Activated naive CD8-positive, alpha-beta T cell treated with anti-CD3 and anti-CD28 coated beads, Interleukin-2, amount 50 U/mL, for 24 hours (primary cell): ENCODE measurements at regions not wholly inside any gene's neighbourhood (a gene's known extent, or its start where the extent isn't known, plus 50 kb on each side); places are given as distances from the start of the nearest gene placed in this dataset.
A peak's percentile ranks its signal among the peaks of the same experiment; 100 is the strongest.

ENCODE experiments used
- ATAC-seq: fragments of 150-1000 bp; cut with Tn5 transposase; one replicate; pipeline ENCODE4 v1.10.0; 2021
- DNase-seq: peaks from one replicate; pipeline ENCODE4 v3.0.0; 2021
- H3K27ac Mint-ChIP-seq: one replicate; pipeline ENCODE4 v1.8.0; 2021; ENCODE audit warnings: mild to moderate bottlenecking, mixed read lengths
- H3K27me3 Mint-ChIP-seq: one replicate; pipeline ENCODE4 v1.8.0; 2021; ENCODE audit warnings: mixed read lengths
- H3K36me3 Mint-ChIP-seq: one replicate; pipeline ENCODE4 v1.8.0; 2021; ENCODE audit warnings: low read depth, mixed read lengths
- H3K4me1 Mint-ChIP-seq: one replicate; pipeline ENCODE4 v1.8.0; 2021; ENCODE audit warnings: mixed read lengths
- H3K4me3 Mint-ChIP-seq: one replicate; pipeline ENCODE4 v1.8.0; 2021; ENCODE audit warnings: mild to moderate bottlenecking, moderate library complexity, mixed read lengths
- H3K9me3 Mint-ChIP-seq: one replicate; pipeline ENCODE4 v1.8.0; 2021; ENCODE audit warnings: mixed read lengths

DNA sequence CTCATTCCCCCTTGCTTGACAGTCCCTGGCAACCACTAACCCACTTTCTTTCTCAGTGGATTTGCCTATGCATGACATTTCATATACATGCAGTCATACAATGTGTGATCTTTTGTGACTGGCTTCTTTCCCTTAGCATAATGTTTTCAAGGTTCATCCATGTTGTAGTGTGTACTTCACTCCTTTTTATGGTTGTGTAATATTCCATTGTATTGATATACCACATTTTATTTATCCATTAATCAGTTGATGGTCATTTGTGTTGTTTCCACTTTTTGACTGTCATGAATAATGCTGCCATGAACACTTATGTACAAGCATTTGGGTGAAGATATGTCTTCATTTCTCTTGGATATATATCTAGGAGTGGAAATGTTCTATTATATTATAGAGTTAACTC, 127.7 kb upstream of the GRIK3 start:
- Mint-ChIP-seq H3K27me3 (peaks cover 6% of the 10 kb centered on the region), H3K27ac (no peak overlapping the region), H3K9me3 (peaks cover 13% of the 10 kb centered on the region), H3K4me3 (no peak overlapping the region), H3K36me3 (peaks cover 1% of the 10 kb centered on the region), H3K4me1 (no peaks in the 10 kb centered on the region)
- DNase-seq = no peak
- no peak for ATAC-seq

GRCh38 chr1:37166005-37166404, 131.7 kb upstream of the GRIK3 start:
- H3K36me3 Mint-ChIP-seq = peaks cover 1% of the 10 kb centered on the region
- H3K27me3 Mint-ChIP-seq = peaks cover 22% of the 10 kb centered on the region
- no peak overlapping the region for H3K27ac Mint-ChIP-seq
- DNase-seq (no peak), ATAC-seq (no peak)
- no peak overlapping the region for H3K4me3 Mint-ChIP-seq
- H3K4me1 Mint-ChIP-seq = no peaks in the 10 kb centered on the region
- peaks cover 13% of the 10 kb centered on the region for H3K9me3 Mint-ChIP-seq

- no peak overlapping the region for H3K4me3 Mint-ChIP-seq
- no peak for DNase-seq
Measured at GRCh38 chr1:37167479-37167878, 133.2 kb upstream of the GRIK3 start.

DNA sequence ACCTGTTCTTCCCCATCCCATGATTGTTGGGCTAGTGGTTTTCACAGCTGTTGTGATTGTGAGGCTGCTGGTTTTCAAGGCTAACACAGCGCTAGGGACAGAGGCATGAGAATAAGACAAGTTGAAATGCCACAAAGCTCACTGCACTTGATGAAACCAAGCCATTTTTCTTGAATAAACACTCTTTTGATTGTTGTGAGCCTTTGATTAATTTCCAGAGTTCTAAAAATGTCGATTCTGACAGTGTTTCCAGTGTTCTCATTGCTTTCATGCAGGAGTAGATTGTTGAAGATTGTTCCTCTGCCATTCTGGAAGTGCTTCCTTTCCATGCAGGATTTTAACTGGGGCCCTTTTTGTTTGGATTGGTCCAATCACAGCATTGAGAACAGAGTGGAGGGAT, 134.9 kb upstream of the GRIK3 start:
- DNase-seq (no peak), ATAC-seq (no peak)
- Mint-ChIP-seq H3K4me3 (no peak overlapping the region), H3K27me3 (peaks cover 24% of the 10 kb centered on the region), H3K4me1 (no peaks in the 10 kb centered on the region), H3K36me3 (peaks cover 1% of the 10 kb centered on the region), H3K27ac (no peak overlapping the region), H3K9me3 (peaks cover 13% of the 10 kb centered on the region)

More at GRCh38 chr1:37167479-37167878, 133.2 kb upstream of the GRIK3 start:
- Mint-ChIP-seq H3K9me3 (peaks cover 13% of the 10 kb centered on the region), H3K4me1 (no peaks in the 10 kb centered on the region), H3K36me3 (peaks cover 1% of the 10 kb centered on the region), H3K27me3 (peaks cover 20% of the 10 kb centered on the region), H3K27ac (no peak overlapping the region)
- no peak for ATAC-seq

DNA sequence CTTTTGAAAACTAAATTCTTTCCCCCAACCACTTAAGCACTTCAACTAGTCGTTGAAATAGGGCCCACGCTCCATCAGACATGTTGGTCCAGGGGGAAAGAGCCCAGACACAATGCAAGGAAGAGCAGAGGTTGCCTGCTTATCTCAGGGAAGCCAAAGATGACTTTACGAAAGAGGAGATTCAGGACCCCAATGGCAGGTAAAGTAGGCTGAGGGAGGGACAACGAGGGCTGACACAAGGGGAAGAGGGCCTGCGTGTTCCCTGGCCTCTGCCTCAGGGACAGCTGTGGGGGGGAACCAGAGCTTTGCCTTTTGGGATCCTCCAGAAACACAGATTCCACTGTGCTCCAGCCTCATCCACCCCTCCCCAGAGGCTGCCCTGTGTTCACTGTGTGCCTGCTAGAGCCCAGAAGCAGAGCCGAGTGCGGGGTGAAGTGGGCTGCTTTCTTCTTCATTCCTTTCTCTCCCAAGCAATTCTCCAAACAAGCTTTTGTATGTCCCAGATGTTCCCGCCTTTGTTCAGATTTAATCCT, 135.5 kb upstream of the GRIK3 start:
- DNase-seq = no peak
- Mint-ChIP-seq H3K36me3 (peaks cover 1% of the 10 kb centered on the region), H3K27ac (no peak overlapping the region)

GRCh38 chr1:37171691-37172090, 137.4 kb upstream of the GRIK3 start:
- H3K27me3 Mint-ChIP-seq = peaks cover 38% of the 10 kb centered on the region
- no peaks in the 10 kb centered on the region for H3K9me3 Mint-ChIP-seq
- H3K4me1 Mint-ChIP-seq = no peaks in the 10 kb centered on the region
- no peak overlapping the region for H3K27ac Mint-ChIP-seq
- no peaks in the 10 kb centered on the region for H3K36me3 Mint-ChIP-seq
- no peak overlapping the region for H3K4me3 Mint-ChIP-seq
- DNase-seq (no peak), ATAC-seq (no peak)

More for the DNA sequence above, 135.5 kb upstream of the GRIK3 start:
- H3K27me3 Mint-ChIP-seq = peaks cover 28% of the 10 kb centered on the region
- H3K9me3 Mint-ChIP-seq = peaks cover 13% of the 10 kb centered on the region
- no peak for ATAC-seq
- H3K4me3 Mint-ChIP-seq = no peak overlapping the region
- no peaks in the 10 kb centered on the region for H3K4me1 Mint-ChIP-seq

DNA sequence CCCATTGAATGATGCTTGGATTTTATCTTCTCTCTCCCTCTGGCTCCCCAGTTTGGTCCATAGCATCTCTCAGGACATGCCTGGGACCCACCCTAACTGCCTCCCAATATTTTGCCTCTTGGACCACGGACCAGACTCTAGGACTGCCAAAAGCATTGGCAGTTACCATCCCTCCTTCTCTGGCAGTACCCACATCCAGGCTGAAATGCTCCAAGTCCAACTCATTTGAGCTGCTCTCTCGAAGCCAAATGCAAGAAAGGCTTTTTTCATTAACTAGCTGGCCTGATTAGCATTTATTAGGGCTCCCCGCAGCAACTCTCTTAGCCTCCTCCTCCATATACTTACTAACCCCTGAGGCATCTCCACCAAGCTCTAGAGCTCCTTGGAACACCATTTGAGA, 140.0 kb upstream of the GRIK3 start:
- H3K27ac Mint-ChIP-seq = no peak overlapping the region
- no peaks in the 10 kb centered on the region for H3K4me1 Mint-ChIP-seq
- no peaks in the 10 kb centered on the region for H3K9me3 Mint-ChIP-seq
- no peak overlapping the region for H3K4me3 Mint-ChIP-seq
- ATAC-seq (no peak), DNase-seq (no peak)
- H3K36me3 Mint-ChIP-seq = no peaks in the 10 kb centered on the region
- peaks cover 24% of the 10 kb centered on the region for H3K27me3 Mint-ChIP-seq

DNA sequence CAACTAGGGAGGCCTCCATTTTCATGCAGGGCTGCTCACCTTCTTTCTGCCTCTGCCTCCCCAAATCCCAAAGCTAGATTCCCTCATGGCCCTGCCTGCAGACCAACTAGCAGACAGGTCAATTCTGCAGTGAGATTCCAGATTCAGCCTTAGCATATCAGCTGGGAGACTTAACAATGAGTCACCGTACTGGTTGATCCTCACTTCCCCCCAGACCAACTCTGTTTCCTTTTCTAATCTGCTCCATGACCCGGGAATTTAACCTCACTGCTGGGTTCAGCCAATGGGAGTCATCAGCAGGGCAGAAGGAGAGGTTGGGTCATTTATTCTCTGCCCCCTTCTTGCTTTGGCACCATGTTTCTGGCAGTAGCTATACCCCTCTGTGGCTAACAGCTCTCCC, 140.6 kb upstream of the GRIK3 start:
- H3K9me3 Mint-ChIP-seq = no peaks in the 10 kb centered on the region

GRCh38 chr1:37175666-37176215, 141.4 kb upstream of the GRIK3 start:
- DNase-seq = no peak

More for the DNA sequence above, 140.6 kb upstream of the GRIK3 start:
- no peak for ATAC-seq
- Mint-ChIP-seq H3K4me3 (no peak overlapping the region), H3K4me1 (no peaks in the 10 kb centered on the region), H3K36me3 (no peaks in the 10 kb centered on the region), H3K27me3 (peaks cover 21% of the 10 kb centered on the region), H3K27ac (no peak overlapping the region)
- no peak for DNase-seq

DNA sequence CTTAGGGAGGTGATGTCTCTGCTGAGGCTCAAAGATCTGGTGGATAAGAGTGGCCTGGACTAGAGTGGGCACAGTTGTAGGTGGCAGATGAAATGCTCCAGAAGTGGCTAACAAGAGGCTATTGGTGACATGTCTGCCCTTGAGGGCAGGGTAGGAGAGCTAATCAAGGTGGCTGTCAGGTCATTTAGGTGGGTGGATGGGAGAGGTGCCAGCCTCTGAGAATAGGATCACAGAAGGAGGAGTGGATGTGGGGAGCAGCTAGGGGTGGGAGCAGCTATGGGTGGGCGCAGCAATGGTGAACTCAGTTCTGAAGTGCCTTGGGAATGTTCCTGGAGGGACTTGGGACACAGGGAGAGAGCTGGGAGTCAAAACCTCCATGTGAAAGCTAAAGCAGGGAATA, 142.0 kb upstream of the GRIK3 start:
- H3K36me3 Mint-ChIP-seq = no peaks in the 10 kb centered on the region
- ATAC-seq (no peak), DNase-seq (no peak)
- no peaks in the 10 kb centered on the region for H3K9me3 Mint-ChIP-seq
- H3K27ac Mint-ChIP-seq = no peak overlapping the region
- no peaks in the 10 kb centered on the region for H3K4me1 Mint-ChIP-seq
- no peak overlapping the region for H3K4me3 Mint-ChIP-seq
- H3K27me3 Mint-ChIP-seq = peaks cover 22% of the 10 kb centered on the region

More at GRCh38 chr1:37175666-37176215, 141.4 kb upstream of the GRIK3 start:
- H3K27ac Mint-ChIP-seq = no peak overlapping the region
- no peak overlapping the region for H3K4me3 Mint-ChIP-seq
- H3K27me3 Mint-ChIP-seq = peaks cover 22% of the 10 kb centered on the region
- H3K36me3 Mint-ChIP-seq = no peaks in the 10 kb centered on the region
- no peak for ATAC-seq
- no peaks in the 10 kb centered on the region for H3K9me3 Mint-ChIP-seq
- no peaks in the 10 kb centered on the region for H3K4me1 Mint-ChIP-seq

DNA sequence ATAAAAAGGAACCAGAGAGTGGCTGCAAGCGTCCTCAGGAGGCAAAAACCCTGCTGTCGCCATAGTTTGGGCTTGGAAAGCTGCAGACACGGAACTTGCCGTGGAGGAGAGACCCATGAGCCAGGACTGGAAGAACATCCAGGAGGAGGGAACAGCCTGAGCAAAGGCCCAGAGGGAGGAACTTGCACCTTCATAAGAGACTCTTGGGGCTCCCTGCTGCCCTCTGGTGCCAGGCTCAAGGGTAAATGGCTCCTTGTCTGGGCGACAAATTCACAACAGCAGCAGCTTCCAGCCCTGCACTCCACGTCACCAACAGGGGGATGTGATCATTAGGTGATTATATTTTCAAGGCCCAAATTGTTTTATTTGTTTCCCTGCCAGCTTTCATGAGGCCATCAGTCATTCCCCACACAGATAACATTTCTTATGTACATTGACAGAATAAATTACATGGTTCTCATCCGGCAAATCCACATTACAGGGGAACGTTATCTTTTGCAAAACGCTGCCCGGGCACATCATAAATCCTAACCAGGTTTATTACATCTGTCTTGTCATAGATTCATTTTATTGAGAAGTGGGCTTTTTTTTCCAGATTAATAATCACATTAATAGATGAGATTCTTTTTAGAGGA, 143.0 kb upstream of the GRIK3 start:
- DNase-seq (peak; percentile 12), ATAC-seq (no peak)
- no peak overlapping the region for H3K4me3 Mint-ChIP-seq
- peaks cover 26% of the 10 kb centered on the region for H3K27me3 Mint-ChIP-seq
- no peaks in the 10 kb centered on the region for H3K36me3 Mint-ChIP-seq
- no peaks in the 10 kb centered on the region for H3K4me1 Mint-ChIP-seq
- peaks cover under 1% of the 10 kb centered on the region for H3K9me3 Mint-ChIP-seq
- no peak overlapping the region for H3K27ac Mint-ChIP-seq

DNA sequence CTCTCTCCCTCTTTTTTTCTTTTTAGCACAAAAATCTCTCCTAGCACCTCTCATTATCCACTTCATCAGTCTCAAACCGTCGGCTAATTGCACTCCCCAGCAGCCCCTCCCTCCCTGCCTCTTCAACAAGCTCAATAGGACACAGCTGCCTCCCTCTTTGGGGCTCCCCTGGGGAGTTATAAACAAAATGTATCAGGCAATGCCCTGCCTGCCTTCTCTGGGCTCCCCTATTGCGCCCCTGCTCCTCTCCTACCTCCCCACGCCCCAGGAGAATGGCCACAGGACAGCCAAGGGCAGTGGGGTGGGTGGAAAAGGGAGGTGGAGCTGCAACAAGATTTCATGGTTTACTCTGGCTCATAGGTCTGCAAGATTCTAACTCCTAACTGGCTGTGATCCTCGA, 147.1 kb upstream of the GRIK3 start:
- Mint-ChIP-seq H3K9me3 (peaks cover 8% of the 10 kb centered on the region), H3K36me3 (no peaks in the 10 kb centered on the region), H3K27ac (no peak overlapping the region), H3K27me3 (peaks cover 22% of the 10 kb centered on the region), H3K4me3 (no peak overlapping the region), H3K4me1 (no peaks in the 10 kb centered on the region)
- DNase-seq (no peak), ATAC-seq (no peak)

DNA sequence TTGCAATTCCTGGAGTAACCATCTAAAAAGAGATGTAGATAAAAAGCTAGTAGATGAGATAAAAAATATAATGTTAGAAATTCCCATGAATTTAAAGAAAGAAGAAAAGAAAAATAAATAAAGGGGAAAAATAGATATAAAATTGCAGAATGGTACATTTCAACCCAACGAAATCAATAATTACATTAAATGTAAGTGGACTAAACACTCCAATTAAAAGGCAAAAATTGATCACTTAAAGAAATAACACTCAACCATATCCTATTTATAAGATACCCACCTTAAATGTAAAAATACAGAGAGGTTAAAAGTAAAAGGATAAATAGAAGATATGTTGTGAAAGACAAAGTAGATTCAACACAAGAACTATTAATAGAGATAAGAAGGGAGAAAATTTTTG, 150.5 kb upstream of the GRIK3 start:
- H3K27ac Mint-ChIP-seq = no peak overlapping the region
- no peaks in the 10 kb centered on the region for H3K4me1 Mint-ChIP-seq
- H3K4me3 Mint-ChIP-seq = no peak overlapping the region
- DNase-seq = no peak
- H3K36me3 Mint-ChIP-seq = no peaks in the 10 kb centered on the region
- peaks cover 20% of the 10 kb centered on the region for H3K27me3 Mint-ChIP-seq
- peaks cover 8% of the 10 kb centered on the region for H3K9me3 Mint-ChIP-seq
- ATAC-seq = no peak

DNA sequence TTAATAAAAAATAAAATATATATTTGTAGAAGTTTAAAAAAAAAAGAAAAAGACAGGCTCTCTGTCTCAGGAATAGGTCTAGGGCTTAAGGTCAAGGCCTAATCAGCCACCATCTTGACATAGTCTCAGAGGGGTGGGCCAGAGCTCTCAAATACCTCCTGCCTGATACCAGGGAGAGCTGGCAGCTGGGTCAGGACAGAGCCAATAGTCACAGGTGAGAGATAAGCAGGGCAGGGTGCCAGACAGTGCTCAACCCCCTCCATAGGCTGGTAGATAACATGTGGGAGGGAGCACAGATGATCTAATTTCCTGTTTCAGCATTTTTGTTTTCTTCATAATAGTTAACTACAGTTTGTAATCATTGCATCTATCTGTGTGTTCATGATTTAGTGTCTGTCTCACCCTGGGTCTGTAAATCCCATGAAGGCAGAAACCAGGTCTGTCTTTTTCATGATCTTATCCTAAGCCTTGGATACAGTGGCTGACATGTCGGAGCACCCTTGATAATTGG, 152.0 kb upstream of the GRIK3 start:
- H3K4me1 Mint-ChIP-seq = no peaks in the 10 kb centered on the region
- H3K9me3 Mint-ChIP-seq = peaks cover 8% of the 10 kb centered on the region
- H3K36me3 Mint-ChIP-seq = no peaks in the 10 kb centered on the region
- no peak overlapping the region for H3K4me3 Mint-ChIP-seq
- DNase-seq = no peak
- H3K27ac Mint-ChIP-seq = no peak overlapping the region
- peaks cover 20% of the 10 kb centered on the region for H3K27me3 Mint-ChIP-seq
- ATAC-seq = no peak

DNA sequence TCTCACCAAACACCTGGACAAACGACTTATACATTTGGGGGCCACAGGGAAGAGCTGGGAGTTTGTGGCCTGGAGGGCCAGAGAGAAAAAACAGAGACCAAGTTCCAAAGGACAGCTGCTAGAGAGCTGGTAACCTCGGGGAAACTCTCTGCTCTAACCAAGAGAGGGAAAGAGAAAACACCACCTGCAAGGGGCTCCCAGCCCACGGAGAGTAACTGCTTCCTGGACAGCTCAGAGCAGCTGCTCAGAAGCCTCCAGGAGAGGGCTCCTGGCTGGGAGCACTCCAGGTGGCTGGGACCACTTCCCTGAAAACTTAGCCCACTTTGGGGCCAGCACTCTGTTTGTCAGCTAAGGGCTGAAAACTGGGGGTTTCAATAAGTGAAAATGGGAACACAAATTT, 154.8 kb upstream of the GRIK3 start:
- no peak for ATAC-seq

More for the DNA sequence above, 154.8 kb upstream of the GRIK3 start:
- no peak overlapping the region for H3K27ac Mint-ChIP-seq
- DNase-seq = no peak
- H3K27me3 Mint-ChIP-seq = peaks cover 13% of the 10 kb centered on the region
- no peaks in the 10 kb centered on the region for H3K36me3 Mint-ChIP-seq
- no peaks in the 10 kb centered on the region for H3K9me3 Mint-ChIP-seq
- H3K4me3 Mint-ChIP-seq = no peak overlapping the region
- H3K4me1 Mint-ChIP-seq = no peaks in the 10 kb centered on the region
